ENCODE measurements at regions not wholly inside any gene's neighbourhood (a gene's known extent, or its start where the extent isn't known, plus 50 kb on each side); places are given as distances from the start of the nearest gene placed in this dataset.

DNA sequence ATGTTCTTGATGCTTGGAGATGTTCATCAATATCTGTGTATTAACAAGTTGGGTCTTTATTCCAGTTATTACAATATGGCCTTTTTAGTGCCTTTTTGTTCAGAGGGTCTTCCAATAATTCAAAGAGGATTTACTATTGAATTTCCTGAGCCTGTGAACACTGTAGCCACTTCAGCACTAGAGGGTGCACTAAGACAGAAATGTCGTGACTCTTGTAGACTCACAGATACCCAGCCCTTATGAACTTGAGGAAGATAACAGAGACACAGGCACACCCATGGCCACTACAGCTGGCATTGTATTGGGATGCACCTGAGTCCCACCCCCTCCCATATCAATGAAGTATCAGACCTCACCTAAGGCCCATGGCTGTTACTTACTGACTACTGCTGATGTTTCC is 54.4 kb upstream of the ACTRT1 start:
- H3K4me3 ChIP-seq = no peak overlapping the region
- H3K9ac ChIP-seq (ENCODE audit: insufficient read length) = no peak overlapping the region
- no peaks in the 10 kb centered on the region for H3K36me3 ChIP-seq (ENCODE audit: insufficient read depth, low read length)
- H3K27ac ChIP-seq = no peak overlapping the region
- DNase-seq (ENCODE audit: low read depth, low spot score) = peak; percentile 5
- no peak for TF ChIP-seq EZH2 (IDR thresholded peaks at IDR 0.05)
- no peak for TF ChIP-seq FOXP2 (optimal IDR thresholded peaks at IDR 0.05; ENCODE audit: control extremely low read depth, extremely low read length, insufficient read depth)
- no peak for TF ChIP-seq POLR2AphosphoS5 (IDR thresholded peaks at IDR 0.05; ENCODE audit: borderline replicate concordance, low read depth, low read length)
- no peaks in the 10 kb centered on the region for H3K9me3 ChIP-seq (ENCODE audit: low read depth, low read length)

DNA sequence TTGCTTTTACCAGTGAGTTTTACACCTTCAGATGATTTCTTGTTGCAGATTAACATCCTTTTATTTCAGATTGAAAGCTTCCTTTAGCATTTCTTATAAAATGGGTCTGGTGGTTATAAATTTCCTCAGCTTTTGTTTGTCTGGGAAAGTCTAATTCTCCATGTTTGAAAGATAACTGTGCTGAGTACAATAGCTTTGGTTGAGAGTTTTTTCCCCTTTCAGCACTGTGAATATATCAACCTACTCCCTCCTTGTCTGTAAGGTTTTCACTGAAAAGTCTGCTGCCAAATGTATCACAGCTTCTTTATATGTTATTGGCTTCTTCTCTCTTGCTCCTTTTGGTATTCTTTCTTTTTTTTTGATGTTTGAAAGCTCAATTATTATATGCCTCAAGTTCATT is 53.5 kb upstream of the ACTRT1 start:
- no peak for DNase-seq (ENCODE audit: low read depth, low spot score)

More for the DNA sequence above, 53.5 kb upstream of the ACTRT1 start:
- H3K9me3 ChIP-seq (ENCODE audit: low read depth, low read length) = no peaks in the 10 kb centered on the region
- no peak overlapping the region for H3K4me3 ChIP-seq
- no peak overlapping the region for H3K27ac ChIP-seq
- no peak overlapping the region for H3K9ac ChIP-seq (ENCODE audit: insufficient read length)
- TF ChIP-seq POLR2AphosphoS5 (IDR thresholded peaks at IDR 0.05; ENCODE audit: borderline replicate concordance, low read depth, low read length) (no peak), EZH2 (IDR thresholded peaks at IDR 0.05) (no peak), FOXP2 (optimal IDR thresholded peaks at IDR 0.05; ENCODE audit: control extremely low read depth, extremely low read length, insufficient read depth) (no peak)
- H3K36me3 ChIP-seq (ENCODE audit: insufficient read depth, low read length) = no peaks in the 10 kb centered on the region

Data from SK-N-MC (cell line).